Neural cell (in vitro differentiated cells): ENCODE measurements at regions not wholly inside any gene's neighbourhood (a gene's known extent, or its start where the extent isn't known, plus 50 kb on each side); places are given as distances from the start of the nearest gene placed in this dataset.

Experiments used
- H2AFZ ChIP-seq: fragments of 200-600, 300-800 bp; sonication (generic), shearing (Covaris generic); 2 replicates; pipeline ENCODE4 v1.6.0; 2014; ENCODE audit warnings: low read depth, mild to moderate bottlenecking, antibody characterized with exemption, low read length, moderate library complexity
- H3F3A ChIP-seq: fragments of 200-600 bp; shearing (Covaris generic); 2 replicates; pipeline ENCODE4 v1.6.1; 2016; ENCODE audit warnings: mild to moderate bottlenecking, moderate library complexity, mixed read lengths, antibody characterized with exemption, low read length; ENCODE audit not compliant: insufficient read depth, poor library complexity, severe bottlenecking
- H3K27ac ChIP-seq: fragments of 200-600, 300-800 bp; sonication (generic), shearing (Covaris generic); 2 replicates; pipeline ENCODE4 v1.5.1; 2014; ENCODE audit warnings: mild to moderate bottlenecking, low read length, moderate library complexity
- H3K27me3 ChIP-seq: fragments of 300-800, 200-600 bp; sonication (generic), shearing (Covaris generic); 2 replicates; pipeline ENCODE4 v1.6.0; 2014; ENCODE audit warnings: mild to moderate bottlenecking, low read depth, low read length, moderate library complexity; ENCODE audit not compliant: insufficient read depth
- H3K36me3 ChIP-seq: fragments of 300-800, 200-600 bp; sonication (generic), shearing (Covaris generic); 2 replicates; pipeline ENCODE4 v1.5.1; 2014; ENCODE audit warnings: mild to moderate bottlenecking, antibody characterized with exemption, low read length, moderate library complexity; ENCODE audit not compliant: insufficient read depth
- H3K4me2 ChIP-seq: fragments of 300-800, 200-600 bp; sonication (generic), shearing (Covaris generic); 2 replicates; pipeline ENCODE4 v1.6.0; 2014; ENCODE audit warnings: mild to moderate bottlenecking, low read length
- H3K4me3 ChIP-seq: fragments of 300-800, 200-600 bp; sonication (generic), shearing (Covaris generic); 2 replicates; pipeline ENCODE4 v1.5.1; 2014; ENCODE audit warnings: mild to moderate bottlenecking, low read length, moderate library complexity
- H3K79me2 ChIP-seq: fragments of 200-600 bp; shearing (Covaris generic); replicated peaks from 2 replicates; pipeline ENCODE4 v1.6.0; 2014; ENCODE audit warnings: mild to moderate bottlenecking, low read length, moderate library complexity; ENCODE audit not compliant: insufficient read depth
- H3K9ac ChIP-seq: fragments of 300-800, 200-600 bp; sonication (generic), shearing (Covaris generic); 2 replicates; pipeline ENCODE4 v1.6.1; 2016; ENCODE audit warnings: mild to moderate bottlenecking, low read length, mixed read lengths
- H3K9me2 ChIP-seq: fragments of 200-600 bp; shearing (Covaris generic); 2 replicates; pipeline ENCODE4 v1.6.1; 2016; ENCODE audit warnings: mild to moderate bottlenecking, low read length, mixed read lengths; ENCODE audit not compliant: insufficient read depth
- H3K9me3 ChIP-seq: fragments of 200-600, 300-800 bp; sonication (generic), shearing (Covaris generic); 2 replicates; pipeline ENCODE4 v1.6.1; 2016; ENCODE audit warnings: mild to moderate bottlenecking, mixed run types, low read length, moderate library complexity, mixed read lengths
- H4K20me1 ChIP-seq: fragments of 200-600 bp; shearing (Covaris generic); 2 replicates; pipeline ENCODE4 v1.6.1; 2016; ENCODE audit warnings: mild to moderate bottlenecking, mixed run types; ENCODE audit not compliant: insufficient read depth
- EP300 ChIP-seq: fragments of 450-650 bp; conservative IDR thresholded peaks from 2 replicates; pipeline ENCODE4 v1.6.1; 2014; ENCODE audit warnings: antibody characterized with exemption, mild to moderate bottlenecking, moderate library complexity; ENCODE audit not compliant: poor library complexity, severe bottlenecking
- EZH2 ChIP-seq: fragments of 200-600, 300-800 bp; shearing (Covaris generic), sonication (generic); IDR thresholded peaks from 2 replicates; pipeline ENCODE4 v1.6.1; 2014; ENCODE audit warnings: antibody characterized with exemption, low read length, borderline replicate concordance, mild to moderate bottlenecking; ENCODE audit not compliant: insufficient read depth, poor library complexity, severe bottlenecking
- MXI1 ChIP-seq: fragments of 450-650 bp; conservative IDR thresholded peaks from 2 replicates; pipeline ENCODE4 v1.6.1; 2014; ENCODE audit warnings: antibody characterized with exemption, mild to moderate bottlenecking; ENCODE audit not compliant: poor library complexity, severe bottlenecking
- POLR2AphosphoS5 ChIP-seq: IDR thresholded peaks from 2 replicates; pipeline ENCODE4 v1.6.1; 2012
- RAD21 ChIP-seq: fragments of 450-650 bp; conservative IDR thresholded peaks from 2 replicates; pipeline ENCODE4 v1.6.1; 2014; ENCODE audit warnings: antibody characterized with exemption, mild to moderate bottlenecking, moderate library complexity
- SMC3 ChIP-seq: fragments of 450-650 bp; conservative IDR thresholded peaks from 2 replicates; pipeline ENCODE4 v1.6.1; 2014; ENCODE audit warnings: antibody characterized with exemption, mild to moderate bottlenecking, moderate library complexity; ENCODE audit not compliant: poor library complexity
- TAF1 ChIP-seq: IDR thresholded peaks from 2 replicates; pipeline ENCODE4 v1.6.1; 2012; ENCODE audit warnings: low read depth
- TF ChIP-seq, protein P1 (sequence below): IDR thresholded peaks from 2 replicates; pipeline ENCODE4 v1.6.1; 2012; ENCODE audit warnings: borderline replicate concordance
- TF ChIP-seq, protein P2 (sequence below): fragments of 450-650 bp; IDR thresholded peaks from 2 replicates; pipeline ENCODE4 v1.5.1; 2014; ENCODE audit warnings: antibody characterized with exemption, mild to moderate bottlenecking, moderate library complexity; ENCODE audit not compliant: poor library complexity, severe bottlenecking

DNA sequence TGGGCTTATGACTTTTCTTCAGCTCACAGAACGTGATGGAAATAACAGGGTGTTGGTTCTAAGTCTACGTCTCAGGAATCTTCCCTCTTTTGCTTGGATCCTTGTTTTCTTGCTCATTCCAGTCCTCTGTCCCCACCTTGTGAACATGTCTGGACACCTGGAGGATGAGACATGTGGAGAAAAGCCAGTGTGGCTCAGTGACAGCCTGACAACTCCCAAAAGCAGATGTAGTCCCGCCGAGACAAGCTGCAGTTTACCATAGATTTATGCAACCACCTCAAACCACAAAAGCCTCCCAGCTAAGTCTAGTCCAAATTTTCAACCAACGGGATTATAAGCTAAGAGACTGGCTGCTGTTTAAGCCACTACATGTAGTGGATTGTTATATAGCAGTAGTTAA, 476.1 kb downstream of the SH2D4B start:
- Histone ChIP-seq H3K27me3 (no peaks in the 10 kb centered on the region), H3F3A (no peaks in the 10 kb centered on the region), H3K36me3 (no peaks in the 10 kb centered on the region), H3K9me3 (no peaks in the 10 kb centered on the region), H2AFZ (no peak overlapping the region), H3K4me3 (no peak overlapping the region), H3K27ac (no peak overlapping the region), H3K9ac (no peak overlapping the region), H4K20me1 (no peaks in the 10 kb centered on the region), H3K9me2 (no peaks in the 10 kb centered on the region), H3K79me2 (no peaks in the 10 kb centered on the region), H3K4me2 (no peak overlapping the region)
- TF ChIP-seq EZH2 = no peak
- TF ChIP-seq, protein P1, sequence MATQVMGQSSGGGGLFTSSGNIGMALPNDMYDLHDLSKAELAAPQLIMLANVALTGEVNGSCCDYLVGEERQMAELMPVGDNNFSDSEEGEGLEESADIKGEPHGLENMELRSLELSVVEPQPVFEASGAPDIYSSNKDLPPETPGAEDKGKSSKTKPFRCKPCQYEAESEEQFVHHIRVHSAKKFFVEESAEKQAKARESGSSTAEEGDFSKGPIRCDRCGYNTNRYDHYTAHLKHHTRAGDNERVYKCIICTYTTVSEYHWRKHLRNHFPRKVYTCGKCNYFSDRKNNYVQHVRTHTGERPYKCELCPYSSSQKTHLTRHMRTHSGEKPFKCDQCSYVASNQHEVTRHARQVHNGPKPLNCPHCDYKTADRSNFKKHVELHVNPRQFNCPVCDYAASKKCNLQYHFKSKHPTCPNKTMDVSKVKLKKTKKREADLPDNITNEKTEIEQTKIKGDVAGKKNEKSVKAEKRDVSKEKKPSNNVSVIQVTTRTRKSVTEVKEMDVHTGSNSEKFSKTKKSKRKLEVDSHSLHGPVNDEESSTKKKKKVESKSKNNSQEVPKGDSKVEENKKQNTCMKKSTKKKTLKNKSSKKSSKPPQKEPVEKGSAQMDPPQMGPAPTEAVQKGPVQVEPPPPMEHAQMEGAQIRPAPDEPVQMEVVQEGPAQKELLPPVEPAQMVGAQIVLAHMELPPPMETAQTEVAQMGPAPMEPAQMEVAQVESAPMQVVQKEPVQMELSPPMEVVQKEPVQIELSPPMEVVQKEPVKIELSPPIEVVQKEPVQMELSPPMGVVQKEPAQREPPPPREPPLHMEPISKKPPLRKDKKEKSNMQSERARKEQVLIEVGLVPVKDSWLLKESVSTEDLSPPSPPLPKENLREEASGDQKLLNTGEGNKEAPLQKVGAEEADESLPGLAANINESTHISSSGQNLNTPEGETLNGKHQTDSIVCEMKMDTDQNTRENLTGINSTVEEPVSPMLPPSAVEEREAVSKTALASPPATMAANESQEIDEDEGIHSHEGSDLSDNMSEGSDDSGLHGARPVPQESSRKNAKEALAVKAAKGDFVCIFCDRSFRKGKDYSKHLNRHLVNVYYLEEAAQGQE = no peak
- no peak for TF ChIP-seq MXI1
- no peak for TF ChIP-seq POLR2AphosphoS5

DNA sequence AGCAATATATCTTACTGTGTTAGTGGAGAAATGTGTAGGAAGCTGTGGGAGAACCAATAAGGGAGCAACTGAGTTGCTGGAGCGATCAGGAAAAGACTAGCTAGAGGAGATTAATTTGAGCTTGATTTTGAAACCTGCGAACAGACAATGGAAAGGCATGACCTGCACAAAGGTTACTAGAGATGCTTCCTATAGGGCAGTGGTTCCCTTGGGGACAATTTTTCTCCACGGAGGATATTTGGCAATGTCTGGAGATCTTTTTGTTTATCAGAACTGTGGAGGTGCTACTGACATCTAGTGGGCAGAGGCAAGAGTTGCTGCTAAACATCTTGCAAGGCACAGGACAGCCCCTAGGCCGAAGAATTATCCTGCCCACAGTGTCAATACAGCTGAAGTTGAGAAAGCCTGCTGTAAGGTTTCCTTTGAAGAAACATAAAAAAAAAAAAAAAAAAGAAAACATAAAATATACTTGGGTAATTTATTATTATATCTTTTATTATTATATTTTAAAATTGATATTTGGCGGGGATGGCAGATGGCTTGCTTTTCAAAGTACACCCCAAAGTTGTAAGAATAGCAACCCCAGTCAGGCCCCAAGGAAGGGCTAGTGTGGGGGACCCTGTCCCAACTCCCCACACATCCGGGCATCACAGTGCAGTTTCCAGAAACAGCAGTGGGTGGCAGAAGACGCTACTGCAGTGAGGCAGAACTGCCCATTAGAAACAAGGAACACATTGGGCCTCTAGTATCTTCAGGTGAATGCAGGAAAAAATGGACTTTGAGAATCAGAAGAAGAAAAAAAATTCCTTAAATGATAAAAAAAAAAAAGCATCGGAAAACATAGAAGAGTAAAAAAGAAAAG, 481.6 kb downstream of the SH2D4B start:
- no peak overlapping the region for H3K27ac ChIP-seq
- H3K79me2 ChIP-seq = no peaks in the 10 kb centered on the region
- H3K9me3 ChIP-seq = no peaks in the 10 kb centered on the region
- H3K4me2 ChIP-seq = no peak overlapping the region
- peak; percentile 37 for TF ChIP-seq RAD21
- TF ChIP-seq TAF1 = no peak
- no peak for TF ChIP-seq POLR2AphosphoS5
- TF ChIP-seq EZH2 = no peak
- peak; percentile 48 for TF ChIP-seq SMC3
- TF ChIP-seq MXI1 = no peak
- TF ChIP-seq, protein P1 = no peak
- no peak for TF ChIP-seq EP300
- TF ChIP-seq, protein P2, sequence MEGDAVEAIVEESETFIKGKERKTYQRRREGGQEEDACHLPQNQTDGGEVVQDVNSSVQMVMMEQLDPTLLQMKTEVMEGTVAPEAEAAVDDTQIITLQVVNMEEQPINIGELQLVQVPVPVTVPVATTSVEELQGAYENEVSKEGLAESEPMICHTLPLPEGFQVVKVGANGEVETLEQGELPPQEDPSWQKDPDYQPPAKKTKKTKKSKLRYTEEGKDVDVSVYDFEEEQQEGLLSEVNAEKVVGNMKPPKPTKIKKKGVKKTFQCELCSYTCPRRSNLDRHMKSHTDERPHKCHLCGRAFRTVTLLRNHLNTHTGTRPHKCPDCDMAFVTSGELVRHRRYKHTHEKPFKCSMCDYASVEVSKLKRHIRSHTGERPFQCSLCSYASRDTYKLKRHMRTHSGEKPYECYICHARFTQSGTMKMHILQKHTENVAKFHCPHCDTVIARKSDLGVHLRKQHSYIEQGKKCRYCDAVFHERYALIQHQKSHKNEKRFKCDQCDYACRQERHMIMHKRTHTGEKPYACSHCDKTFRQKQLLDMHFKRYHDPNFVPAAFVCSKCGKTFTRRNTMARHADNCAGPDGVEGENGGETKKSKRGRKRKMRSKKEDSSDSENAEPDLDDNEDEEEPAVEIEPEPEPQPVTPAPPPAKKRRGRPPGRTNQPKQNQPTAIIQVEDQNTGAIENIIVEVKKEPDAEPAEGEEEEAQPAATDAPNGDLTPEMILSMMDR = peak; percentile 59
- H3F3A ChIP-seq = no peaks in the 10 kb centered on the region
- no peak overlapping the region for H2AFZ ChIP-seq
- no peaks in the 10 kb centered on the region for H3K36me3 ChIP-seq
- H4K20me1 ChIP-seq = no peaks in the 10 kb centered on the region
- no peak overlapping the region for H3K9ac ChIP-seq
- H3K27me3 ChIP-seq = no peaks in the 10 kb centered on the region
- no peaks in the 10 kb centered on the region for H3K9me2 ChIP-seq
- no peak overlapping the region for H3K4me3 ChIP-seq
